ENCODE measurements at regions not wholly inside any gene's neighbourhood (a gene's known extent, or its start where the extent isn't known, plus 50 kb on each side); places are given as distances from the start of the nearest gene placed in this dataset.

- Mint-ChIP-seq H3K4me1 (peaks cover 18% of the 10 kb centered on the region), H3K9me3 (peaks cover 7% of the 10 kb centered on the region), H3K27me3 (ENCODE audit: low read depth) (no peaks in the 10 kb centered on the region), H3K27ac (no peak overlapping the region), H3K4me3 (no peak overlapping the region), H3K36me3 (no peaks in the 10 kb centered on the region)
- TF ChIP-seq, protein P1, sequence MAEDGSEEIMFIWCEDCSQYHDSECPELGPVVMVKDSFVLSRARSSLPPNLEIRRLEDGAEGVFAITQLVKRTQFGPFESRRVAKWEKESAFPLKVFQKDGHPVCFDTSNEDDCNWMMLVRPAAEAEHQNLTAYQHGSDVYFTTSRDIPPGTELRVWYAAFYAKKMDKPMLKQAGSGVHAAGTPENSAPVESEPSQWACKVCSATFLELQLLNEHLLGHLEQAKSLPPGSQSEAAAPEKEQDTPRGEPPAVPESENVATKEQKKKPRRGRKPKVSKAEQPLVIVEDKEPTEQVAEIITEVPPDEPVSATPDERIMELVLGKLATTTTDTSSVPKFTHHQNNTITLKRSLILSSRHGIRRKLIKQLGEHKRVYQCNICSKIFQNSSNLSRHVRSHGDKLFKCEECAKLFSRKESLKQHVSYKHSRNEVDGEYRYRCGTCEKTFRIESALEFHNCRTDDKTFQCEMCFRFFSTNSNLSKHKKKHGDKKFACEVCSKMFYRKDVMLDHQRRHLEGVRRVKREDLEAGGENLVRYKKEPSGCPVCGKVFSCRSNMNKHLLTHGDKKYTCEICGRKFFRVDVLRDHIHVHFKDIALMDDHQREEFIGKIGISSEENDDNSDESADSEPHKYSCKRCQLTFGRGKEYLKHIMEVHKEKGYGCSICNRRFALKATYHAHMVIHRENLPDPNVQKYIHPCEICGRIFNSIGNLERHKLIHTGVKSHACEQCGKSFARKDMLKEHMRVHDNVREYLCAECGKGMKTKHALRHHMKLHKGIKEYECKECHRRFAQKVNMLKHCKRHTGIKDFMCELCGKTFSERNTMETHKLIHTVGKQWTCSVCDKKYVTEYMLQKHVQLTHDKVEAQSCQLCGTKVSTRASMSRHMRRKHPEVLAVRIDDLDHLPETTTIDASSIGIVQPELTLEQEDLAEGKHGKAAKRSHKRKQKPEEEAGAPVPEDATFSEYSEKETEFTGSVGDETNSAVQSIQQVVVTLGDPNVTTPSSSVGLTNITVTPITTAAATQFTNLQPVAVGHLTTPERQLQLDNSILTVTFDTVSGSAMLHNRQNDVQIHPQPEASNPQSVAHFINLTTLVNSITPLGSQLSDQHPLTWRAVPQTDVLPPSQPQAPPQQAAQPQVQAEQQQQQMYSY (CRISPR knock-in tag; IDR thresholded peaks at IDR 0.05) = no peak
- no peak for TF ChIP-seq ESRRA (CRISPR knock-in tag; IDR thresholded peaks at IDR 0.05; ENCODE audit: borderline replicate concordance)
- no peak for TF ChIP-seq ZBTB21 (CRISPR knock-in tag; IDR thresholded peaks at IDR 0.05; ENCODE audit: borderline replicate concordance)
- TF ChIP-seq EMX1 (CRISPR knock-in tag; IDR thresholded peaks at IDR 0.05) = no peak
- no peak for TF ChIP-seq TCF7 (CRISPR knock-in tag; IDR thresholded peaks at IDR 0.05; ENCODE audit: low read depth)
- no peak for TF ChIP-seq NFATC4 (CRISPR knock-in tag; IDR thresholded peaks at IDR 0.05)
- TF ChIP-seq, protein P2, sequence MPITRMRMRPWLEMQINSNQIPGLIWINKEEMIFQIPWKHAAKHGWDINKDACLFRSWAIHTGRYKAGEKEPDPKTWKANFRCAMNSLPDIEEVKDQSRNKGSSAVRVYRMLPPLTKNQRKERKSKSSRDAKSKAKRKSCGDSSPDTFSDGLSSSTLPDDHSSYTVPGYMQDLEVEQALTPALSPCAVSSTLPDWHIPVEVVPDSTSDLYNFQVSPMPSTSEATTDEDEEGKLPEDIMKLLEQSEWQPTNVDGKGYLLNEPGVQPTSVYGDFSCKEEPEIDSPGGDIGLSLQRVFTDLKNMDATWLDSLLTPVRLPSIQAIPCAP (CRISPR knock-in tag; IDR thresholded peaks at IDR 0.05) = no peak
- TF ChIP-seq ZNF423 (CRISPR knock-in tag; IDR thresholded peaks at IDR 0.05) = no peak
- no peak for TF ChIP-seq CBFB (CRISPR knock-in tag; IDR thresholded peaks at IDR 0.05; ENCODE audit: low read depth)
- no peak for TF ChIP-seq FOXP1 (CRISPR knock-in tag; IDR thresholded peaks at IDR 0.05; ENCODE audit: borderline replicate concordance)
- DNase-seq (ENCODE audit: low spot score) = no peak
- CTCF ChIA-PET = no interaction called here
- no peak for ATAC-seq
- POLR2A ChIA-PET = no interaction called here
These were observed 509.3 kb upstream of the KLF6 start for GRCh38 chr10:4294271-4294670.

DNA sequence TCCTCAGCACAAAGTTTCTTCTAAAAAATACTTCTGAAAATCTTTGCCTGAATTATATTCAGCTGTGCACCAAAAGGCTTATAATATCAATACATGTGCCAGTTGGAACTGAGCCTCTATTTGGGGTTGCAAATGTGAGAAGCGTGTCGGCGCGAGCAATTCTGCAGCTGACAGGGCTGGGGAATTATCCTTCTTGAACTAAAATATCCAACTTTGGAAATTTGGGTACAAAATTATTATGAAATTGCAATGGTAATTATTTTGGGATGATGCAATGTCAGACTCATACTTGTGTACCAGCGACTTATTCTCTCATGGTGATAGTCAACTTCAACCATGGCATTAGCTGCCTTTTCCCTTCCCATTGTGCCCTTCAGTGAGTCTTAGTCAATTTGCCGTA, 507.0 kb upstream of the KLF6 start:
- Mint-ChIP-seq H3K27me3 (ENCODE audit: low read depth) (no peaks in the 10 kb centered on the region), H3K9me3 (peaks cover 11% of the 10 kb centered on the region), H3K27ac (no peak overlapping the region), H3K4me1 (peaks cover 15% of the 10 kb centered on the region), H3K36me3 (no peaks in the 10 kb centered on the region), H3K4me3 (no peak overlapping the region)
- ChIA-PET CTCF (no interaction called here), POLR2A (no interaction called here)
- ATAC-seq = no peak
- DNase-seq (ENCODE audit: low spot score) = no peak
- TF ChIP-seq KAT7 (CRISPR knock-in tag; IDR thresholded peaks at IDR 0.05; ENCODE audit: borderline replicate concordance) (no peak), ETV6 (CRISPR knock-in tag; IDR thresholded peaks at IDR 0.05) (no peak), CREB1 (CRISPR knock-in tag; IDR thresholded peaks at IDR 0.05) (no peak), JAZF1 (CRISPR knock-in tag; IDR thresholded peaks at IDR 0.05) (no peak)

GRCh38 chr10:4285121-4285520, 500.1 kb upstream of the KLF6 start:
- Mint-ChIP-seq H3K9me3 (peaks cover 22% of the 10 kb centered on the region), H3K36me3 (no peaks in the 10 kb centered on the region), H3K27me3 (ENCODE audit: low read depth) (no peaks in the 10 kb centered on the region), H3K27ac (no peak overlapping the region), H3K4me1 (peaks cover 26% of the 10 kb centered on the region), H3K4me3 (no peak overlapping the region)
- ChIA-PET POLR2A (no interaction called here), CTCF (no interaction called here)
- TF ChIP-seq, protein P3, sequence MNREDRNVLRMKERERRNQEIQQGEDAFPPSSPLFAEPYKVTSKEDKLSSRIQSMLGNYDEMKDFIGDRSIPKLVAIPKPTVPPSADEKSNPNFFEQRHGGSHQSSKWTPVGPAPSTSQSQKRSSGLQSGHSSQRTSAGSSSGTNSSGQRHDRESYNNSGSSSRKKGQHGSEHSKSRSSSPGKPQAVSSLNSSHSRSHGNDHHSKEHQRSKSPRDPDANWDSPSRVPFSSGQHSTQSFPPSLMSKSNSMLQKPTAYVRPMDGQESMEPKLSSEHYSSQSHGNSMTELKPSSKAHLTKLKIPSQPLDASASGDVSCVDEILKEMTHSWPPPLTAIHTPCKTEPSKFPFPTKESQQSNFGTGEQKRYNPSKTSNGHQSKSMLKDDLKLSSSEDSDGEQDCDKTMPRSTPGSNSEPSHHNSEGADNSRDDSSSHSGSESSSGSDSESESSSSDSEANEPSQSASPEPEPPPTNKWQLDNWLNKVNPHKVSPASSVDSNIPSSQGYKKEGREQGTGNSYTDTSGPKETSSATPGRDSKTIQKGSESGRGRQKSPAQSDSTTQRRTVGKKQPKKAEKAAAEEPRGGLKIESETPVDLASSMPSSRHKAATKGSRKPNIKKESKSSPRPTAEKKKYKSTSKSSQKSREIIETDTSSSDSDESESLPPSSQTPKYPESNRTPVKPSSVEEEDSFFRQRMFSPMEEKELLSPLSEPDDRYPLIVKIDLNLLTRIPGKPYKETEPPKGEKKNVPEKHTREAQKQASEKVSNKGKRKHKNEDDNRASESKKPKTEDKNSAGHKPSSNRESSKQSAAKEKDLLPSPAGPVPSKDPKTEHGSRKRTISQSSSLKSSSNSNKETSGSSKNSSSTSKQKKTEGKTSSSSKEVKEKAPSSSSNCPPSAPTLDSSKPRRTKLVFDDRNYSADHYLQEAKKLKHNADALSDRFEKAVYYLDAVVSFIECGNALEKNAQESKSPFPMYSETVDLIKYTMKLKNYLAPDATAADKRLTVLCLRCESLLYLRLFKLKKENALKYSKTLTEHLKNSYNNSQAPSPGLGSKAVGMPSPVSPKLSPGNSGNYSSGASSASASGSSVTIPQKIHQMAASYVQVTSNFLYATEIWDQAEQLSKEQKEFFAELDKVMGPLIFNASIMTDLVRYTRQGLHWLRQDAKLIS (CRISPR knock-in tag; IDR thresholded peaks at IDR 0.05; ENCODE audit: borderline replicate concordance) = no peak
- TF ChIP-seq NR1H2 (CRISPR knock-in tag; IDR thresholded peaks at IDR 0.05) = no peak
- TF ChIP-seq ZNF512 (CRISPR knock-in tag; IDR thresholded peaks at IDR 0.05; ENCODE audit: borderline replicate concordance) = no peak
- TF ChIP-seq FOXK1 (CRISPR knock-in tag; IDR thresholded peaks at IDR 0.05) = no peak
- TF ChIP-seq ZNF263 (CRISPR knock-in tag; IDR thresholded peaks at IDR 0.05; ENCODE audit: low read depth) = no peak
- DNase-seq (ENCODE audit: low spot score) = no peak
- ATAC-seq = no peak
